Epidermal melanocyte (primary cell): ENCODE measurements at regions not wholly inside any gene's neighbourhood (a gene's known extent, or its start where the extent isn't known, plus 50 kb on each side); places are given as distances from the start of the nearest gene placed in this dataset.

Source experiments
- DNase-seq: peaks from one replicate; pipeline ENCODE4 v3.0.0; 2011; ENCODE audit warnings: low spot score; ENCODE audit not compliant: insufficient read length

- no peak for DNase-seq
Measured at GRCh38 chr16:54522584-54522983, 236.0 kb upstream of the IRX3 start.

- DNase-seq: no peak
Measured at GRCh38 chr16:54521327-54521726, 234.7 kb upstream of the IRX3 start.

- no peak for DNase-seq
Measured at GRCh38 chr16:54519161-54519695, 232.6 kb upstream of the IRX3 start.

GRCh38 chr16:54517181-54517580, 230.6 kb upstream of the IRX3 start:
- DNase-seq: no peak

GRCh38 chr16:54512467-54512995, 225.9 kb upstream of the IRX3 start:
- no peak for DNase-seq

GRCh38 chr16:54511222-54511731, 224.7 kb upstream of the IRX3 start:
- DNase-seq: no peak

GRCh38 chr16:54510685-54511221, 224.2 kb upstream of the IRX3 start:
- no peak for DNase-seq

- DNase-seq: no peak
Measured at GRCh38 chr16:54509456-54509855, 222.9 kb upstream of the IRX3 start.

GRCh38 chr16:54508351-54508750, 221.8 kb upstream of the IRX3 start:
- no peak for DNase-seq

GRCh38 chr16:54506741-54507500, 220.3 kb upstream of the IRX3 start:
- no peak for DNase-seq

GRCh38 chr16:54506214-54506580, 219.6 kb upstream of the IRX3 start:
- no peak for DNase-seq

- DNase-seq: no peak
Measured at GRCh38 chr16:54505549-54506213, 219.1 kb upstream of the IRX3 start.

- DNase-seq: no peak
Measured at GRCh38 chr16:54504372-54504771, 217.8 kb upstream of the IRX3 start.

- no peak for DNase-seq
Measured at GRCh38 chr16:54503856-54504219, 217.3 kb upstream of the IRX3 start.

GRCh38 chr16:54503011-54503855, 216.6 kb upstream of the IRX3 start:
- DNase-seq: no peak

GRCh38 chr16:54501797-54502196, 215.2 kb upstream of the IRX3 start:
- DNase-seq: no peak

GRCh38 chr16:54493594-54493993, 207.0 kb upstream of the IRX3 start:
- DNase-seq: no peak

- no peak for DNase-seq
Measured at GRCh38 chr16:54493061-54493460, 206.5 kb upstream of the IRX3 start.

GRCh38 chr16:54490112-54490488, 203.5 kb upstream of the IRX3 start:
- DNase-seq: no peak

- DNase-seq: no peak
Measured at GRCh38 chr16:54489225-54490111, 202.9 kb upstream of the IRX3 start.
